ENCODE measurements at regions not wholly inside any gene's neighbourhood (a gene's known extent, or its start where the extent isn't known, plus 50 kb on each side); places are given as distances from the start of the nearest gene placed in this dataset.

GRCh38 chr12:25741917-25742316, 188.8 kb upstream of the LMNTD1 start:
- no peak for DNase-seq
- POLR2A ChIA-PET: no interaction called here

DNA sequence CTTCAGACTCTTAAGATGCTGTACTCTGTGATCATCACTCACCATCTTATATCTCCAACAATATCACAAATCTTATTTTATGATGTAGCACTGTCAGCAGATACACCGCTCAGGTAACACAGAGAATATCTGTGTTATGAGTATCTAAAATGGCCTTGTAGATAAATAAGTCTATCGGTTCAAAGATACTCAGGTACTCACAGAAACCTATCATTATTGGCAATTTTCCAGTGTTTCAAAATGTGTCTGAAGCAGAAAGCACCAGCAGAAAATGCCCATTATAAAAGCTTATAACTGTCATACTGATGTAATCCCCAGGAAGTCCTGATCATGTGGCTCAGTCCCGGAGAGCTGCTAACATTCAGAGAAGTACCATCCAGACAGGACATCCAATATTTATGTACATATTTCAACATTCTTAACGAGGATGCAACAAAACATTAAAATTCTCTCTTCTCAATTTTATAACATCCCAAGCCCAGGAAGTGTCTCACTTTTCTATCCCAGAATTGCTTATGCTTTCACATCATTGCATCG, 190.7 kb upstream of the LMNTD1 start:
- DNase-seq (no peak), ATAC-seq (no peak)
- H3K4me1 Mint-ChIP-seq (ENCODE audit: low read depth): no peaks in the 10 kb centered on the region
- H3K27ac Mint-ChIP-seq: no peak overlapping the region
- POLR2A ChIA-PET: no interaction called here
- TF ChIP-seq, protein P1, sequence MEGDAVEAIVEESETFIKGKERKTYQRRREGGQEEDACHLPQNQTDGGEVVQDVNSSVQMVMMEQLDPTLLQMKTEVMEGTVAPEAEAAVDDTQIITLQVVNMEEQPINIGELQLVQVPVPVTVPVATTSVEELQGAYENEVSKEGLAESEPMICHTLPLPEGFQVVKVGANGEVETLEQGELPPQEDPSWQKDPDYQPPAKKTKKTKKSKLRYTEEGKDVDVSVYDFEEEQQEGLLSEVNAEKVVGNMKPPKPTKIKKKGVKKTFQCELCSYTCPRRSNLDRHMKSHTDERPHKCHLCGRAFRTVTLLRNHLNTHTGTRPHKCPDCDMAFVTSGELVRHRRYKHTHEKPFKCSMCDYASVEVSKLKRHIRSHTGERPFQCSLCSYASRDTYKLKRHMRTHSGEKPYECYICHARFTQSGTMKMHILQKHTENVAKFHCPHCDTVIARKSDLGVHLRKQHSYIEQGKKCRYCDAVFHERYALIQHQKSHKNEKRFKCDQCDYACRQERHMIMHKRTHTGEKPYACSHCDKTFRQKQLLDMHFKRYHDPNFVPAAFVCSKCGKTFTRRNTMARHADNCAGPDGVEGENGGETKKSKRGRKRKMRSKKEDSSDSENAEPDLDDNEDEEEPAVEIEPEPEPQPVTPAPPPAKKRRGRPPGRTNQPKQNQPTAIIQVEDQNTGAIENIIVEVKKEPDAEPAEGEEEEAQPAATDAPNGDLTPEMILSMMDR (IDR thresholded peaks at IDR 0.05): no peak
- no peaks in the 10 kb centered on the region for H3K36me3 Mint-ChIP-seq (ENCODE audit: low read depth)
- H3K4me3 Mint-ChIP-seq: no peak overlapping the region
- no peaks in the 10 kb centered on the region for H3K27me3 Mint-ChIP-seq
- no peaks in the 10 kb centered on the region for H3K9me3 Mint-ChIP-seq
- intact Hi-C loops (cut with micrococcal nuclease): no loop called here
- CTCF ChIA-PET: no interaction called here

More at GRCh38 chr12:25741917-25742316, 188.8 kb upstream of the LMNTD1 start:
- Mint-ChIP-seq H3K36me3 (ENCODE audit: low read depth) (no peaks in the 10 kb centered on the region), H3K9me3 (peaks cover 2% of the 10 kb centered on the region), H3K4me1 (ENCODE audit: low read depth) (no peaks in the 10 kb centered on the region), H3K27me3 (no peaks in the 10 kb centered on the region), H3K27ac (no peak overlapping the region), H3K4me3 (no peak overlapping the region)
- CTCF ChIA-PET: no interaction called here
- ATAC-seq: no peak
- TF ChIP-seq, protein P1 (IDR thresholded peaks at IDR 0.05): no peak
- intact Hi-C loops (cut with micrococcal nuclease): no loop called here

DNA sequence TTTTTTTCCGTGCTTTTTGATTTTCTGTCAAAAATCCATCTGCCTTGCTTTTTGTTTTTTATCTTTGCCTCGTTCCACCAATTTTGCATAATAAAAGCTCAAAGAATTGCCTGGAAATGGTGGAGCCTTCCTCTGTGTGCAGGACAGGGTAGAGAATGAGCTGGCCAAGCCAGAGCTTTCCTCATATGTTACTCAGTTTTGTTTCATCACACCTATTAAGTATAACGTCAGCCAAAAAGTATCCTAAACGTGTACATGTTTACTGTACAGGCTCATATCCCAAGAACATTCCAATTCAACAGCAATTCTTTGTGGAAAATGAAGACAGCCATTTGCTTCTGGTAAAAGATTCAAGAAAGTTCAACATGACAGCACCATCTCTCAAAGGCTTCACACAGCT, 191.2 kb upstream of the LMNTD1 start:
- CTCF ChIA-PET: no interaction called here
- TF ChIP-seq, protein P1 (IDR thresholded peaks at IDR 0.05): no peak
- Mint-ChIP-seq H3K27me3 (no peaks in the 10 kb centered on the region), H3K4me1 (ENCODE audit: low read depth) (no peaks in the 10 kb centered on the region), H3K36me3 (ENCODE audit: low read depth) (no peaks in the 10 kb centered on the region), H3K4me3 (no peak overlapping the region), H3K9me3 (no peaks in the 10 kb centered on the region), H3K27ac (no peak overlapping the region)
- DNase-seq (no peak), ATAC-seq (no peak)
- intact Hi-C loops (cut with micrococcal nuclease): no loop called here
- POLR2A ChIA-PET: no interaction called here

GRCh38 chr12:25745281-25745680, 192.2 kb upstream of the LMNTD1 start:
- intact Hi-C loops (cut with micrococcal nuclease): no loop called here
- H3K36me3 Mint-ChIP-seq (ENCODE audit: low read depth): no peaks in the 10 kb centered on the region
- ATAC-seq: no peak
- POLR2A ChIA-PET: no interaction called here
- H3K9me3 Mint-ChIP-seq: no peaks in the 10 kb centered on the region
- DNase-seq: no peak
- CTCF ChIA-PET: no interaction called here
- TF ChIP-seq, protein P1 (IDR thresholded peaks at IDR 0.05): no peak
- no peak overlapping the region for H3K4me3 Mint-ChIP-seq
- H3K27me3 Mint-ChIP-seq: no peaks in the 10 kb centered on the region
- H3K27ac Mint-ChIP-seq: no peak overlapping the region
- H3K4me1 Mint-ChIP-seq (ENCODE audit: low read depth): no peaks in the 10 kb centered on the region

- Mint-ChIP-seq H3K4me3 (no peak overlapping the region), H3K36me3 (ENCODE audit: low read depth) (no peaks in the 10 kb centered on the region), H3K27me3 (no peaks in the 10 kb centered on the region), H3K9me3 (no peaks in the 10 kb centered on the region), H3K4me1 (ENCODE audit: low read depth) (no peaks in the 10 kb centered on the region), H3K27ac (no peak overlapping the region)
- ATAC-seq (no peak), DNase-seq (no peak)
- ChIA-PET POLR2A (no interaction called here), CTCF (no interaction called here)
- TF ChIP-seq, protein P1 (IDR thresholded peaks at IDR 0.05): no peak
- intact Hi-C loops (cut with micrococcal nuclease): no loop called here
Observed at GRCh38 chr12:25746131-25746530, 193.0 kb upstream of the LMNTD1 start.

All from activated CD8-positive, alpha-beta T cell treated with anti-CD3 and anti-CD28 coated beads for 36 hours (primary cell).